GM12892 (cell line): ENCODE measurements at regions not wholly inside any gene's neighbourhood (a gene's known extent, or its start where the extent isn't known, plus 50 kb on each side); places are given as distances from the start of the nearest gene placed in this dataset.

ENCODE experiments used
- POLR2AphosphoS5 ChIP-seq: IDR thresholded peaks from 2 replicates; pipeline ENCODE4 v1.6.1; 2011; ENCODE audit warnings: low read depth, low read length, control low read depth
- TAF1 ChIP-seq: IDR thresholded peaks from 2 replicates; pipeline ENCODE4 v1.6.1; 2011; ENCODE audit warnings: low read depth, mild to moderate bottlenecking, control low read depth, low read length, borderline replicate concordance

- TF ChIP-seq POLR2AphosphoS5: no peak
- no peak for TF ChIP-seq TAF1
Measured at GRCh38 chr20:6605055-6605935, 162.2 kb upstream of the BMP2 start.
